Hippocampal formation (tissue), 2 donors: ENCODE measurements at regions not wholly inside any gene's neighbourhood (a gene's known extent, or its start where the extent isn't known, plus 50 kb on each side); places are given as distances from the start of the nearest gene placed in this dataset.
"Not testable (repeated sequence)": the region's sequence is repeated elsewhere in the genome, so short reads cannot be mapped to it uniquely, and the experiment has no call there.

Source experiments
- DNase-seq, 2 donors: peaks; one replicate each; lab custom pipeline; 2025; lab: John Stamatoyannopoulos, UW

DNA sequence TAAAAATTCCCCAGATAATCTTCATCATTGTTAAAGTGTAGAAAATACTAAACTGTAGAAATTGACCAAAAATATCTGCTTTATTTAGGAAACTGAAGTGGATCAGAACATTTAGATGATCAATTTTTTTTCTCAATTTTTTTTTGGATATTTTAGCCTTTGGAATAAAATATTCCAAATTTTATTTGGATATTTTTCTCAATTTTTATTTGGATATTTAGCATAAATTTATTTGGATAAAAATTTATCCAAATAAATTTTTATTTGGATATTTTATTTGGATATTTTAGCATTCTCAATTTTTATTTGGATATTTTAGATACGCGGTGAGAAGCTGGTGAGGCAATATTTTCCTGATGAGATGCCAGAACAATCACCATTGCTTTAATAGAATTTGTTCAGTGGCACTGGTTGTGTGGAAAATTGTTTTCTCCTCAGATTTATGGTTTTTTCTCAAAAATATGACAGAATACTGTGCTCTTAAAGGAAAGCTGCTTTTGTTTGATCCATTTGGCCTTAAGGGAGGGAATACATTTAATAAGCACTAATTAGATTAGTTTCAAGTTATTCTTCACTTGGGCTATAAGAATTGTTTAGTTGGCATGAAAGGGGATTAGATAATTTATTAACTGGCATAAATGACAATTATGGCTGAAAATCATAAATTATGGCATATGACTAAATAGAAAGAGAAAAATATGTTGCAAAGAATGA is 470.1 kb downstream of the MFSD1 start:
- no peak for DNase-seq

DNA sequence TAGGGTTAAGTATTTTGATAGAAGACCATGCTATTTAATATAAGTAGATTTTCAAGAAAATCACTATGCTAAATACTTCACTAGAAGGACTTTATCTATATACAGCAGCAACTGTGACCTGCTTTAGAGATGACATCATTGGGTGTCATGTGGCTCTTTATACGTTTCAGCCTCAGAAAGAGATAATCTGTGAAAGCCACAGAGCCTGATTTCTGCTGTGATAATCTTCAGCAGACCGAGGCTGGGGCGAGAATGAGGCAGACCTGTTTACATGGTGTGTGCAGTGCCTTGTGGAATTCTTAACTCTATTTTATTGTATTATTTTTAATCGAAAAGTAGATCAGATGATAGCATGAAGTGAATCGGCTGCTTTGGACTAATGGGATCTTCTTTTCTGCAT is 471.2 kb downstream of the MFSD1 start:
- DNase-seq: no peak

DNA sequence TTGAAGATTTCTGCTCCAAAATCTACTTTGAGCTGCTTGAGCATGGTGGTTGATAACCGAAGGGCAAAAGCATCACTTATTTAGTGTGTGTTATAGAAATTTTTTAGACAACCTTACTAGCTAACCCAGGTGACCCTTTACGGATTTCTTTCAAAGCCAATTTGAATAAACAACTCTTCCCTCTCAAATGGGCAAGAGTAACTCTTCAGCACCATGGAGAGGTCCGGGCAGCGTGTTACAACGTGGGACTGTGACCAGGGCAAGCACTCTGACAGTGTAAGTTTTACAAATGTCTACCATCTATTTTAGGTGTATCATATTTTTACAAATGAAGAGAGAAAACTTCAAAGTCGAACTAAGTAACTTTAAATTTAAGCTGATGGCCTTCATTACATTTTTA is 471.8 kb downstream of the MFSD1 start:
- DNase-seq: no peak

DNA sequence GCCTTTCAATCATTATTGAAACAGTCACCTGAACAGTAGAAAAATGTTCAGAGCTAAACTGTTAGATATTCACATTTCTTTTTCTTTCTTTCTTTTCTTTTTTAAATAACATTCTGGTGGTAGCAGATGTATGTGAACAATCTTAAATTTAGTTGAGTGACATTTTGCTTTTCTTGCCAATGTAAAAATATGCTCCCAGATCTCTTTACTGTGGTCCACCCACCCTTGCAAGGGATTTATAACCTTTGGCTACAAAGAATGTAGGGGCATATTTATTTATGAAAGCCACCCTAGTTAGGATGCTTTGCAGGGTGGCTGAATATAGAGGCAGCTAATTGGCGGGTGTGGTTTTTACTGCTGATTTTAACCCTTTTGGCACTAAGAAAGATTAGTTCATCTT is 473.9 kb downstream of the MFSD1 start:
- no peak for DNase-seq

DNA sequence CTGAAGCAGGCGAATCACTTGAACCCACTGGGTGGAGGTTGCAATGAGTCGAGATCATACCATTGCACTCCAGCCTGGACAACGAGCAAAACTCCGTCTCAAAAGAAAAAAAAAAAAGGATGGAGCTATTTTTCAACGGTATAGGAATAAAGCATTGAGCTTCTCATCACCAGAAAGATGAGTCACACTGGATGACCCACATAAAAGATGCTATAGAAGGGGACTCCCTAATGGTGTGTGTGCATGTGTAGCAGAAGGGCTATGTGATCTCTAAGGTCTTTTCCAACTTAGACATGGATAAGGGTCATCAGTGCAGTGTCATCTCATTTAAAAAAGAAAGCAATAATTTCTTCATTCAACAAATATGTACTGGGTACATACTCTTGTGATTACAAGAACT is 476.0 kb downstream of the MFSD1 start:
- no peak for DNase-seq

DNA sequence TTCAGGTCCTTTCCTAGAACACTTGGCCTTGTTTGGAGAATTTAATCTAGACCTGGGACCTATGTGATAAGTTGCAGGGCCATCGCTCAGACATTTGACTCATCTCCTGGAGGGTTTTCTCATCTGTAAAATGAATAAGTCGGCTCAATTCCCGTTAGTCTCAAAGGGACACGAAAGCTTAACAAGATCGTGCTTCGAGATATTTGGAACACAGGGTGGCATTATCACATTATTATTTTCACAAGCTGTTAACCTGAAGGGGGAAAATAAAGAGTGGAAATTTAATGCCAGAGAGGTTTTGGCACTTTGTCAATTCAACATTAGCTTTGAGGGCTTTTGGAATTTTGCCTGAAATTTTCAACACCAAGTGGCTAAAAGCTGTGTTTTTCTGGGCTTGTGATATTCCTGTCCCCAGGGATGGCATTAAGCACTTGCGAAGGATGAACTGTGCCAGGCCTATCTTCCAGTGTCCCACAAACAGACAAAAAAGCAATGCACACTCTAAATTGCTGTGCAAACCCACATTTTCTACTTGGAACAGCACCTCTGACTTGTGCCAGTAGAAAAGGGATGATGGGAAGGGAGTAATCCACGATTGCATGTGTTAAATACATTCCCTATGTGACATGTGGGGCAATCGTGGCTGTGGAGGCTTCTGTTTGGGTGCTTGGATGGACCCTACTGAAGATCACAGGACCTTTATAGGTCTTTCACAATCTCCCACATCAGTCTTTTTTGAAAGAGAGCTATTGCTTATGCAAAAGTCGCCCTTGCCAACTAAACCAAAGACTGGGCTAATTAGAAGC is 478.7 kb downstream of the MFSD1 start:
- DNase-seq: no peak

DNA sequence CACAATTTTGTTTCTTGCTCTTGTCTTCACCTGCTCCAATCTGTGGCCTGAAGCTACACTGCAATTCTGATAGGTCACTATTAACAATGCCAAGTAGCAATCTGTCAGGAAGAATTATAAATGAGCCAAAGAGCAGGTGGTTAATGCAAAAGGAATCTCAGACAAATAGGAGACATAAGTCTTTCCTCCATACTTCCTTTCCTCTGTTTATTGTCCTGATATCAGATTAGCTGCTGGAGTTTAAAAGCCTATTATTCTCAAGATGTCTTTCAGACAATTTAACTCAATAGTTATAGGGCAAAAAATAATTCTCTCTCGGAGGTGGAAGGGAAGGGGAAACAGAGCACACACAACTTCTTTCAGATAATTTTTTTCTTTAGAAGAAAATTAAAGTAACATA is 491.6 kb downstream of the MFSD1 start:
- no peak for DNase-seq

DNA sequence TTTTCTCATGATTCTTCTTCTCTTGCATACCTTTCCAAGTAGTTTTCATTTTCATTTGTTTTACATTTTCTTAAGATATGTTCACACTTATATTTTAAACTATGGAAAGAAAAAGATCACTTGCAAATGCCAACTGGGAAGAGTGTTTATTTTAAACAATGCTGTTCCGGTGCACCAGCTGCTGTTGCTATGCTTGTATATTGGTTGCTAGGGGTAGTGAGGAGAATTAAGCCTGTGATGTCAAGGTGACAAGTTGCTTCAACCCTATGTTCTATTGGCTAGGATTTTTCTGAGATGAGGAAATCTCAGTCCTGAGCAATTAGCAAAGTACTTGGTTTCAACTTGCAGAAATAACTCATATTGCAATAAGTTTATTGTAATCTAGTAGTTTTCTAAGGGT is 500.1 kb downstream of the MFSD1 start:
- no peak for DNase-seq

DNA sequence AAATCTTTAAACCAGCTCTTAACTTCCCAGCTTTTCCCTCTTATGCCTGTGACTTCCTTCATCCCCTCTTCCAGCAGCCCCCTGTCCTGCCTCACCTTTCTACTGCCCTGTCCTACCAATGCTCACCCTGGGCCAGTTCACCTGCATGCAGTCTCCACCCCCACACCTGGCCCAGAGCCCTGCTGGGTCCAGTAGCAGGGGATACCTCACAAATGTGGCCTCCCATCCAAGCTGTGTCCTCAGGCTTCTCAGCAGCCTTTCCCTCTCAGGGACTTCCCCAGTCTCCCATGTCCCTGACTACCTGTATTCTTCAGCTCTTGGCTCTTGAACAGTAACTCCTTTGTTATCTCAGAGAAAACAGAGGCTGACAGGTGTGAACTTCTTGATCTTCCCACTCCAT is 503.2 kb downstream of the MFSD1 start:
- no peak for DNase-seq

DNA sequence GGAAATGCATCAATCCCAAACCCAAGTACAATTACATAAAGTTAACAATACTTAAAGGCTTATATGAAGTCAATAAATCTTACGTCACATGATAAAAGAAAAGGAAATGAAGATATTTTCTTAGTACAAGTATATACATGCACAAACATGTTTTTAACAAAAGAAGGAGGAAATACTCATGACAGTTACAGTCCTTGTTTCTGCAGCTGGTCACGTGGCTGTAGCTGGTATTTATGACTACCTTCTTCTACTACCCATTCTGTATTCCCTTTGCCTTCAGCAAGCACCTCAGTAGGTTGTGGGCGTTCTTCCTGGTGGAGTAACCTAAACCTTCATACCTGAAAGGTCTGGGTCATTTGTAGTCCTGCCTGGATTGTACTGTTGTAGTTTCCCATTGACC is 514.9 kb downstream of the MFSD1 start:
- DNase-seq: not testable (repeated sequence)

DNA sequence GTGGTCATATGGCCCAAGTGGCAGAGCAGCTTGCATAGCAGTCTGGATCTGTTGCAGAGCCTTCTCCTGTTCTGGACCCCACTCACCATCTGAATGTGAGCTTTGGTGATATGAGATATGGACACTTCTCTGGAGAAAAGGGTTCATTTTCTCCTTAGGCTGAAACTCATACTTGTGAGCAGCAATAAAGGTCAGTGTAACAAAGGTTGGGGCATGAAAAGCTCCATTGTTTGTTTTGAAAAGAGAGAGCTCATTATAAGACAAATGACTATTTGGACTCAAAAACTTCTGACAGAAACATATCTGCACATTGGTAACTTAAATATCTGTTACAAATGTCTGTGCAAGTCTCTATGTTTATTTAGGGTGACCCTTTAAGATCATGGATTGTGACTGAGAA is 517.3 kb downstream of the MFSD1 start:
- DNase-seq: no peak

DNA sequence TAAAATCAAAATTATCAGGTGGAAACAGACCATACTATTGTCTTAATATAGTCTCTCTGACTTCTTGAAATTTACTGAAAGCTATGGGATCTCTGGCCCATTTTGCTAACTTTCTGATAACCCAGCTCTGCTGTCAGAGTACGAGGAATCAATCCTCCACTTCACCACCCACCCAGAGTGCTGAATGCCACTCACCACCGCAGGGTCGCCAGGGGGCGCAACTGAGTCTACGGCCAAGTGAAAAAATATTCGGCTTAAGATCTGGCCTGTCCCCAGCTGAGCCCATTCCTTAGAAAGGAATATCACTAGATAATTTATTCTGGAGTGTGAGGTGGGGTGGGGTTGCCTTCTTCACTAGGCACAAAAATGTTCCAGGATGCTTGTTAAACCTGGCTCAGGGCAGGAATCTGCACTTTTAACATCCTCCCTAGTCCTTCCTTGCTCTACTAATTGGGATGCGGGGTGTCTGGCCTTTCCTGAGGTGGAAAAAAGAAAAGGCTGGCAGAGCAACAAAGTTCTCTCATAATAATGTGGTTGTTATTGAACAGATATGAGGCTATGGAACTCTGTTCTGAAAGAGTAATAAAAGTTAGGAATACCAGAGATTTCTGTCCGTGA is 520.6 kb downstream of the MFSD1 start:
- DNase-seq: peak in 1 of 2 donors; percentile 11

DNA sequence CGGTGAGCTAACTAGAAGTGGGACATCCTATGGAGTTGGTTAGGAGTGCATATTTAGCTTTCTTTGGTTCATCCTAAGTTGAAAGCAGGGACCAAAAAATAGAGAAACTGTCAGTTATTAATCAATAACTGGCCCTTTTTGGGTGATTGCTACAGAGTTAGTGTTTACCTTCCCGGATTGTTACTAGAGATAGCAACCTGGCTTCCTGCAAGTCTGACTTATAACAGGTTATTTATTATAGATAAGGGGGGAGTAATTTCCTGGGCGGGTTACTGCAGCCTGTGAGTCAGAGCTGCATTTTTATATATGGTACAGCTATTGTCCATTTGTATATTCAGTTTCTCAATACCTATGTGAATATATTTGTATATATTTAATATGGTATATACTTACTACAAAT is 522.0 kb downstream of the MFSD1 start:
- DNase-seq: no peak

DNA sequence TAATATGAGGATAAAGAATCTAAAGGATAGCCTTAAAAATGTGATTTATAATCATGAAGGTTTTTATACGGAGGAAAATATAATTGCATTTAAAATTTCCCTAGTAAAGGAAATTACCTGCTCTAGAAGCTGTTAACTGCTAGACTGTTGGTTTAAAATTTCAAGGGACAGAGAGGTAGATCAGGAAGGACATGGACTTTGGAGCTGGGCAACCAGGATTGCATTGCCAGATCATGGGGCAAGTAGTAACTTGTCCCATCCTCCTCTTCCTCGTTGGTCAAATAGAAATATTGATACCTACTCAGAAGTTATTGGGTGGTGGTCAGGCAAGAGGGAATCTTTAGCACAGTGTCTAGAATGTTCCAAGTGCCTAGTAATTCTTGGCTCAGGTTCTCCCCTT is 525.1 kb downstream of the MFSD1 start:
- DNase-seq: no peak

DNA sequence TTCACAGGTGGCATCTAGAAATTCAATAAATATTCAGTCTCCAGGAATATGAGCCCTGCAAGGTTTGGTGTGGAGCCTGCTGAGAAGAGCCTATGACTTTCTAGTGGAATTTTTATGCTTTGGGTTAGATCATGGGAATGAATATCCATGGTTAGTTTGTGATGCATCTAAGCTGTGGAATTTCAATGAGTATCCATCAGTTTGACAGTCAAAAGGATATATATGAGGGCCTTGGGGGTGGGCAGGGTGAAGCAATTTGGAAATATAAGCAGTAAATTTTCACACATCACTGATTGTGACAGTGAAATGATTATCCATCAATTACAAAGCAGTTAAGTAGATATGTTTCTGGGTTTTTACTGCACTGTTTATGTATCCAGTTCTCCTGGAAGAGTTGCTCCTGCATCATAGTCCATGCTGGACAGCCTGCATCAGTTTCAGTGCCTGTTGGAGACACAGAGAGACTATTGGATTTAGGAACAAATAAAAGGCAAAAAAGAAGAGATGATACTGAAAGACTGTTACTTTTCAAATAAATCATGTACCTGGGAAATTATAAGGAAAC is 530.8 kb downstream of the MFSD1 start:
- no peak for DNase-seq

DNA sequence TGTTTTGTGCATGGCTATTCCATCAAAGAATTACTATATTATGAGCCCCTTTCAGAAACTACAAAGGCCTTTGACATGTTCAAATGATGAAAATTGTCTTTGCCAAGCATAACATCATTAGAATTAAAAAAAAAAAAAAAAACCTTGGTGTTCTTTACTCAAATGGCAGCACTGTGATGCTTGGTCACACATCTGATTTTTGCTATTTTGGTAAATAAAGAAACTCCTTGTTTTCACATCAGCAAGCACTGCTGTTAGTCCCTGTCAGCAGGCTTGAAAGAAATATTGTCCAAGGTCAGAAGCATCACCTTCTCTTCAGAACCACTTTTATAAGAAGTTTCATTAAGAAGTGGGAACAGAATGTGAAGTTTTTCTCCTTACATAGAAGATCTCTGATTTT is 537.3 kb downstream of the MFSD1 start:
- DNase-seq: no peak

DNA sequence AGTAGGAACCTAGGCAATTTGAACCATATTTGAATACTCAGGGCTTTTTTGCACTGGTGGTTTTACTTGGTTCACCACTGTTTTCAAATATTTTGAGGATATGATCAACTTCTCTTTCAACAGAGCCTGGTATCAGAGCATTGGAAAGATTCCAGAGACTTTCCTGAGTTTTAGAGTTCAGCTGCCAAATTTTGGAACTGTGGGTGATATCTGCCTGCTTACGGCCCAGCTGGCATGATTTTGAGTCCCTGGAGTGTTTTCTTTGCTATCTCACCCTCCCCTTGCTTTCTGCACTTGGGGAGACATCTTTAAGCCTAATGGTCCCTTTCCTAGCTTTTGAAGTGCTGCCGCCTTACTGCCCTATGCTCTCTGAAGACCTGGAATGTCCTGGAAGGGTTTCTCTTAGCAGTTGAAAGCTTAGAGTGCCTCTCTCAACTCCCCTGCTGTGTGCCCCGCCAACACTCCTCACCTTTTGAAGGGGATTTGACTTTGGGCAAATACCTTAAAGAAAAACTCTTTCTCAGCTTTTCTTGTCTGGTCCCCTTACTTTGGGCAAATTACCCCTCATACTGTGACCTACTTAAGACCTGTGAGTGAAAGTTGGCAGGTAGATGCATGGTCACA is 539.1 kb downstream of the MFSD1 start:
- no peak for DNase-seq

DNA sequence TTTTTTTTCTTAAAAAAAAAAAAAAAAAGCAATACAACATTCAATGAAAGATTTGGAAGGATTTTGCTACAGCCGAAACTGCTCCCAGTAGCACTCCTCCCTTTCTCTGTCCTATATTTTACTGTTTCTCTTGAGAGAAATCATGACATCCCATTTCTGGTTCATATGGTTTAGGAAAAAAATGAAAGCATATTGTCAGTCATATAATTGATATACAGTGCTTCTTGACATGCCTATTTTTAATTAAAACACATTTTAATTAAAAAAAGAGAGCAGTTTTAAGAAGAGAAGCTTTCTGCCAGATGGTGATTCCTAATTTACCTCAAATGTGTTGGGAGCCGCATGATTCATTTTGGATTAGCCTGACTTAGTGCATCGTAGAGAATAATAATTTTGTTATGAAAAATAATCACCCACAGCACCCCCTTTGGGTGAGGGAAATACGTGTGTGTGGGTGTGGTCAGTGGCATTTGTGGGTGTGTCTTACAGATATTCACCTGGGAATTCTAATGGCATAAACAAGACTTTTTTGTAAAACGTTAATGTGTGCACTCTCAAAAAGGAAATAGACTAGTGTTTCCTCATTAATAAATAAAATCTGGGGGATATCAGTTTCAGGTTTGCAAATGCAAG is 544.5 kb downstream of the MFSD1 start:
- DNase-seq: no peak

DNA sequence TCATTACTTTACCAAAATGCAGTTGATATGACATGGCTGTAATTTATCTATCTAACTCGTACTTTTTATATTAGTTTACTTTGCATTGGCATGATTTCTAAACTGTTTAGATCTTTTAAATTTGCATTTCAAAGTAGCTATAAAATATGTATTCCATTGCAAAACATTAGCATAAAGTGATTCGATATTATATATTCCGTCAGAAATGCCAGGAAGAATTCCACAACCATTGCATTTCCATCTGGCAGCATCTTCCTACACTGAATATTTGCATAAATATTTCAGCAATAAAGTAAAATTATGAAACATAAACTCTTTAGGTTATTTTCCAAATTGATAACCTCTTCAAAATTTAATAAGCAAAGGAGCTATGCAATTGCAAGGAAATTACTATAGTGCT is 546.6 kb downstream of the MFSD1 start:
- no peak for DNase-seq

DNA sequence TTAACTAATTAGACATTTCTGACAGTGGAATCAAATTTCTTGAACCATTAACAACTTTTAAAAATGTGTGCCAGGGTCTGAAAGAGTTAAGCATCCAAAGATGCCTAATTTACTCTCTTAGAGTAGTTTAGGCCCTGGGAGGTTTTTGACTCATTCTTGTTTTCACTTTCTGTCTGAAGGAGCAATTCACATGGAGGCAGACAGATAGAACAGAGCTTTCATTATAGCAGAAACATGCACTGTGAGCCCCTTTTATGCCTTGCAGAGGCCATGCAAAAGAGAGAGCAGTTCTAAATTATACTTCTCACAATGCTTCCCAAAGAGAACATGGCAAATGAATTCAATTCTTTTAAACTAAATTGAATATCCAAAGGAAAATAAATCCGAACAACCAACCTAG is 554.8 kb downstream of the MFSD1 start:
- peak in 1 of 2 donors; percentile 74 for DNase-seq

DNA sequence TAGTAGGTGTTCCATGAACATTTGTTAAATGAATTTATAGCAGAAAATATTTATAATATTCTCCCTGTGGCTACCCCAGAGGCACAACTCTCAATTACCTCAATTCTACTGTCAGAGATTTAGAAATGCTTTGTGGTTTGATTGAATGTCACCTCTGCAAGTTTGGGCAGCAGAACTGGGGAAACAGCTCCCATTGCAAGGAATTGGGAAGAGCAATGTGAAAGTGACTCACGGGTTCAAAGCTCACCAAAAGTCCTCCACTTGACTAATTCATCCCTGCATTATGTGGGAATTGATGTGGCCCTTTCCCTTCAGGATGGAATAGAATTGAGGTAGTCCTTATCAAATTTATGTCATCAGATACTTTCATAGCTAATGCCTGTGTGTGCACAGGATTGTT is 562.7 kb downstream of the MFSD1 start:
- DNase-seq: no peak

DNA sequence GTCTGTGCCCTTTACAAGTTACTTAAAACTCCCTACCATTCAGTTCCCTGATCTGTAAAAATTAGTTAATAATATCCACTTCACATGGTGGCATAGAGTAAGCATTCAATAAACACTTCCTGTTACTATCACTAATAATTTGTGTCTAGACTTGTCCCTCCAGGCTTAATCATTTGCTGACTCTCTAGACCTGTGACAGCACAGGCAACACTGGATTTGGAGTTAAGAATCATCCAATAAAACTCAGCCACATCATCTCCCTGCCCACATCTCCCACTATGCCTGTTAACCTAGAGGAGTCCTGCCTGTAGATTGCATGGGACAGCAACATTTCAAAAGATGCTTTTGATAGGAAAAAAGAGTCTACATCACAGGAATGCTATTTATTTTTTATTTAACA is 564.6 kb downstream of the MFSD1 start:
- no peak for DNase-seq
